Stimulated activated CD8-positive, alpha-beta memory T cell treated with anti-CD3 and anti-CD28 coated beads, Interleukin-4, amount 100 ng/mL, for 48 hours (primary cell): ENCODE measurements at regions not wholly inside any gene's neighbourhood (a gene's known extent, or its start where the extent isn't known, plus 50 kb on each side); places are given as distances from the start of the nearest gene placed in this dataset.

Experiments used
- DNase-seq: peaks from one replicate; pipeline ENCODE4 v3.0.0-alpha.2; 2020

GRCh38 chr16:14360326-14361037, 269.6 kb downstream of the PARN start:
- no peak for DNase-seq

- DNase-seq: no peak
These were observed 271.3 kb downstream of the PARN start for GRCh38 chr16:14358697-14359305.

DNA sequence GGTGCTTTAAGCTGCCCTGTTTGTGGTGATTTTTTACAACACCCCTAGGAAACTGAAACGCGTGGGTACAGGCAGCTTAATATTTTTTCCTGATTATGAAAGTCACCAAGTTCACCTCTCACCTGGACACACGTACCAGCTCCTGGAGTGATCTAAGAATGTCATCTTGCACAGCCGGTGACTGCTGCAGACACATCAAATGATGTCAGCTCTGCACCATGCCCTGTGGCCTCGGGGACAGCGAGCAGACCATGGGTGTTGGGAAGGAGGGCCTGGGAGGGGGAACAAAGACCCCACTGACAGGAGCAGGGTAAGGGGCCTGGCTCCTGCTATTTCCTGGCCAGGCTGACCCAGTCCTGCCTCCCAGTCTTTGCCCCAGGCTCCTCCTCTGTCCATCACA, 272.7 kb downstream of the PARN start:
- no peak for DNase-seq

- DNase-seq: no peak
These were observed 274.0 kb downstream of the PARN start for GRCh38 chr16:14356064-14356463.

- peak; percentile 46 for DNase-seq
These were observed 275.3 kb downstream of the PARN start for GRCh38 chr16:14354561-14355351.

- DNase-seq: no peak
These were observed 276.7 kb downstream of the PARN start for GRCh38 chr16:14353340-14353739.

GRCh38 chr16:14351647-14352046, 278.4 kb downstream of the PARN start:
- no peak for DNase-seq

- no peak for DNase-seq
These were observed 279.4 kb downstream of the PARN start for GRCh38 chr16:14350626-14351025.

- DNase-seq: no peak
These were observed 279.0 kb downstream of the MRTFB start for GRCh38 chr16:14350081-14350480.

DNA sequence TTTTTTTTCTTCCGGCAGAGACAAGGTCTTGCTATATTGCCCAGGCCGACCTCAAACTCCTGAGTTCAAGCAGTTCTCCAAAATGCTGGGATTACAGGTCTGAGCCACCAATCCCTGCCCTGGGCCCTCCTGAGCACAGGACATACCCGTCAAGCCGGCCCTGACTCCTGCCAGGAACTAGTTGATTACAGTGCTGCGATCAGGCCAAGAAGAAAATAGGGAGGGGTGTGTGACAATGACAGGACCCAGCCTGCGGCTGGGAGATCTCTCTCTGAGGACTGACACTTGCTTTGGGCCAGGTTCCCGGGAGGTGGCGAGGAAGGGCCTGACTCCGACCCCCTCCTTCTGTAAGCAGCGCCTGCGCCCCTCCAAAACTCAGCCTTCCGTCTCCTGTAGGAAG, 276.6 kb downstream of the MRTFB start:
- no peak for DNase-seq

- no peak for DNase-seq
These were observed 275.4 kb downstream of the MRTFB start for GRCh38 chr16:14346278-14347142.

DNA sequence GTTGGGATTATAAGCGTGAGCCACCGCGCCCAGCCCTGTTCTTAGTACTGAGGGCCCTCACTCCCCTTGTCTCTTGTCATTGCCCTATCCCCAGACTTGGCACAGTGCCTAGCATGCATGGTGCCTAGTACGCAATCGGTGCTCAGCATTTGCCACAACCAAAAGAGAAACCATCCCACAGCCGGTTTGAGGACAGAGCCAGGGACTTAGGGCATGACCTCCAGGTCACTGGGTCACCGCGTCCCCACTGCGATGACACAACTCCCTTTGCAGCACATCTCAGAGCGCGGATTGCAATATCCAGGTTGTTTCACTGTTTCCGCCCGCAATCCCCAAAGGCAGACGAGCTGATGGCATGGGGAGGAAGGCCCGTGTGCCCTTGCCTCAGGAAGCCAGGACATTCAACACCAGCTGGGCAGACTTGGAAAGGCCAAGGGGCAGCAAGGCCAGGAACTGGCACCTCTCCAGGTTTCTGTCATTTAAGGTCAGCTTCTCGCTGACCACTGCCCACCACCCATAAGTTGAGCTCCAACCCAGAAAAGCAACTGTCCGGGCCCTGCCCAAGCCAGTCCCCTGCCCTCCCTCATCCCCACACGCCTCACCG, 274.5 kb downstream of the MRTFB start:
- no peak for DNase-seq

- DNase-seq: no peak
These were observed 273.8 kb downstream of the MRTFB start for GRCh38 chr16:14344945-14345344.

GRCh38 chr16:14344292-14344691, 273.2 kb downstream of the MRTFB start:
- DNase-seq: no peak

GRCh38 chr16:14341324-14342225, 270.5 kb downstream of the MRTFB start:
- no peak for DNase-seq

DNA sequence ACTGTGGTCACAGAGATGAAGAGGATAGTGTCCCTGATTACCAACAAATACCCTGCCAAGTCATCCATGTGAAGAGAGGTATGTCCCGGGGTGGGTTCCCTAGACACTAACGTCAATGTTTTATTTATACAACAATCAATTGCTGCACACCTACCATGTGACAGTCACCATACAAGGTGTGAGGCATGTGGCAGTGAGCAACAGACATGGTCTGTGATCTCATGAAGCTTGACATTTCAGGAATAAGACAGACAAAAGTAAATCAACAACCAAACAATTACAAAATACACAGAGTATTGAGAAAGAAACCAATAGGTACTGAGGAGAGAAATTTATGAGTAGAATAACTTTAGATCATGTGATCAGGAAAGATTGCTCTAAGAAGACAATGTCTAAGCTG, 268.6 kb downstream of the MRTFB start:
- DNase-seq: no peak

DNA sequence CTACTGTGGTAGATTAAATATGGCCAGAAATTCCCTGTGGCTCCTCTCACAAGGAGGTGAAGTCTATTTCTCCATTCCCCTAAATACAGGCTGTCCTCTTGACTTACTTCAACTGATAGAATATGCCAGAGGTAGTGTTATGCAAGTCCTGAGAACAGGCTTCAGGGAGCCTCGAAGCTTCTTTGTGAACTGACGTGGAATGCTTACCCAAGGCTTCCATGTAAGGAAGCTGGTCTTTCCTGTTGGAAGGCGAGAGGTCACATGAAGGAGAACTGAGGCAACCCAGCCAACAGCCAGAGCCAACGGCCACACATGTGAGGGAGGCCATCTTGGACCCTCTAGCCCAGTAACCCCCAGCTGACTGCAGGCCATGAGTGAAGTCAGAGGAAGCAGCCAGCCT, 267.9 kb downstream of the MRTFB start:
- DNase-seq: no peak

DNA sequence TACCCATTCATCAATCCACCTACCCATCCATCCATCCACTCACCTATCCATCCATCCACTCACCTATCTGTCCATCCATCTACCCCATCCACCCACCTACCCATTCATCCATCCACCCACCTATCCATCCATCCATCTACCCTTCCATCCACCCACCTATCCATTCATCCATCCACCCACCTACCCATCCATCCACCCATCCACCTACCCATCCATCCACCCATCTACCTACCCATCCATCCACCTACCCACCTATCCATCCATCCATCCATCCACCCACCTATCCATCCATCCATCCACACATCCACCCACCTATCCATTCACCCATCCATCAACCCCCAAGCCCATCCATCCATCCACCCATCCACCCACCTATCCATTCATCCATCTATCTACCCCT, 267.1 kb downstream of the MRTFB start:
- DNase-seq: no peak

- no peak for DNase-seq
These were observed 266.4 kb downstream of the MRTFB start for GRCh38 chr16:14337303-14338191.

DNA sequence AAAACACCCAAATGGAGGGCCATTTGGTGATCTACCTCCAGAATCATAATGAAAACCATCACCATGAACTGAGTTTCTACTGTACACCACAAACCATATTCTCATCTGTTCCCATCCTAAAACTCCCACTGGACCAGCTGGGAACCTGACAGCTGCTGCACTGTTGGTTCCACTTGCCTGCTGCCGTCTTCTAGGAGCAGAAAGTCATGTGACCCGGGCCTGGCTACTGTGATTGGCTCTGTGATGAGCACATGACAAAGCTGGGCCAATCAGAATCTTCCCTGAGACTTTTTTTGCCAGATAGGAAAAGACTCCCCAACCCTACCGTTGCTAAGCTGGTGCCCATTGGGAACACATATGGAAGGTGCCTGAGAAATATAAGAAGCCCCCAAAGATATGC, 264.2 kb downstream of the MRTFB start:
- DNase-seq: no peak
